Body of pancreas (tissue), 4 donors: ENCODE measurements at regions not wholly inside any gene's neighbourhood (a gene's known extent, or its start where the extent isn't known, plus 50 kb on each side); places are given as distances from the start of the nearest gene placed in this dataset.

Source experiments
- ATAC-seq: fragments of 150-250 bp; one replicate; pipeline ENCODE4 v1.9.1; 2016
- DNase-seq, 4 donors: peaks; one replicate each; pipeline ENCODE4 v3.0.0-alpha.2; 2019
- H3K27ac ChIP-seq, 4 donors: fragments of 200-600 bp; sonication (generic); 1 replicate in 3 of 4; 2 replicates in 1 of 4; pipeline versions ENCODE4 v1.5.1 to v1.6.1; 2016 to 2019; ENCODE audit warnings: mild to moderate bottlenecking in 1 of 4, mixed read lengths in 1 of 4, moderate library complexity in 1 of 4
- H3K27me3 ChIP-seq, 2 donors: fragments of 200-600 bp; sonication (generic); one replicate each; pipeline ENCODE4 v1.6.0; 2016; ENCODE audit warnings: mild to moderate bottlenecking in 1 of 2
- H3K36me3 ChIP-seq, 2 donors: fragments of 200-600 bp; sonication (generic); replicated peaks in 1 of 2; 2 replicates each; pipeline ENCODE4 v1.5.1; 2016; ENCODE audit warnings: low read depth in 2 of 2; ENCODE audit not compliant: insufficient read depth in 1 of 2
- H3K4me1 ChIP-seq: fragments of 200-600 bp; sonication (generic); one replicate; pipeline ENCODE4 v1.6.0; 2016
- H3K4me3 ChIP-seq, 2 donors: fragments of 200-600 bp; sonication (generic); 1 replicate in 1 of 2; 2 replicates in 1 of 2; pipeline ENCODE4 v1.5.1; 2016 to 2019
- H3K9me3 ChIP-seq, 3 donors: fragments of 200-600 bp; sonication (generic); 1 replicate in 2 of 3; 2 replicates in 1 of 3; pipeline ENCODE4 v1.5.1; 2016
- CTCF ChIP-seq, 7 experiments: fragments of 450-650 bp in 4 of 7; fragments of 200-600 bp in 3 of 7; sonication (generic) in 3 of 7; IDR thresholded peaks; one replicate each; pipeline ENCODE4 v1.5.1; 2016 to 2019; ENCODE audit warnings: antibody characterized with exemption in 7 of 7
- POLR2A ChIP-seq, 3 donors: fragments of 450-650 bp; IDR thresholded peaks; one replicate each; pipeline ENCODE4 v1.6.1; 2016; ENCODE audit warnings: antibody characterized with exemption in 3 of 3, mild to moderate bottlenecking in 2 of 3
- WGBS, 2 donors: methylation state at CpG; one replicate each; pipeline ENCODE4 v1.1.5; 2017; 5-methylcytosine and 5-hydroxymethylcytosine counted together
- intact Hi-C: fragments of 100-400 bp; cut with DNase I; formaldehyde crosslinking; loops from one replicate; pipeline ENCODE4 v1.15.1; 2023

GRCh38 chr5:163089926-163090325, 347.5 kb upstream of the CCNG1 start:
- no peaks in the 10 kb centered on the region for H3K36me3 ChIP-seq
- 46 to 59% methylated on average over 1 of the region's 1 CpG for WGBS, 2 donors
- ATAC-seq: no peak
- no peaks in the 10 kb centered on the region for H3K9me3 ChIP-seq
- DNase-seq: no peak
- H3K4me3 ChIP-seq: no peak overlapping the region
- intact Hi-C loops: no loop called here
- no peaks in the 10 kb centered on the region for H3K4me1 ChIP-seq
- TF ChIP-seq CTCF (IDR thresholded peaks at IDR 0.05) (no peak), POLR2A (IDR thresholded peaks at IDR 0.05) (no peak)
- H3K27me3 ChIP-seq: no peaks in the 10 kb centered on the region
- no peak overlapping the region for H3K27ac ChIP-seq

DNA sequence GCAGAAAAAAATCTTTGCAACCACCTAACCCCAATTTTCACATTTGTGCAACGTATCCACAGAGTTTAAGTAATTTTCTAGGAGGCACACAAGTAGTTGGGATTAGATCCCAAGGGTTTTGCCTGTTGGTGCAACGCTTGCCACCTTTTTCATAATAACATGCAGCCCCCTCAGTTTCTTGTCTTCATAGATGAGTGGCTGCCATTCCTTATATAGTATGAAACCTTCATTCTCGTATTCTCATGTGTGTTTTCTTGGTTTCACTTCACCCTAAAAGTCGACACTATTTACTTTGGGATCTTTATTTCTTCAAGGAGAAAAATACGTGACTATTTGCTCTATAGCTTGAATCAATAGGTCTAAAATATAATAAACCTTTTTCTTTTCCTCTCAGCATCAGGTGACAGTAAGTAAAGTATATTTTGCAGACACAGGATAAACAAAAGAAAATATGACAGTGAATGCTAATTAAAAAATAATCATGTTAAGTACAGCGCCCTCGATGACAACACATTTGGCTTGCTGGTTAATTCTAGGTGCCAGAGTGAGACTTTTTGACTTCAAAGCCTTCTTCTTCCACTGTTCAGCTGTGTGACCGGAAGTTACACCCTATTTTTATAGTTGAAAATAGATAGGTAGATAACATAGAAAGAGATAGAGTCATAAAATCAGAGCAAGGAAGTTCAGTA, 342.8 kb upstream of the CCNG1 start:
- H3K27me3 ChIP-seq: no peaks in the 10 kb centered on the region
- H3K4me3 ChIP-seq: no peak overlapping the region
- no peak for ATAC-seq
- intact Hi-C loops: no loop called here
- no peaks in the 10 kb centered on the region for H3K9me3 ChIP-seq
- H3K4me1 ChIP-seq: no peaks in the 10 kb centered on the region
- H3K36me3 ChIP-seq: no peaks in the 10 kb centered on the region
- DNase-seq: no peak
- no peak overlapping the region for H3K27ac ChIP-seq
- 26 to 60% methylated on average over 8 of the region's 8 CpGs for WGBS, 2 donors
- TF ChIP-seq POLR2A (IDR thresholded peaks at IDR 0.05): no peak
- no peak for TF ChIP-seq CTCF (IDR thresholded peaks at IDR 0.05)

GRCh38 chr5:163104464-163104863, 332.9 kb upstream of the CCNG1 start:
- TF ChIP-seq POLR2A (IDR thresholded peaks at IDR 0.05) (no peak), CTCF (IDR thresholded peaks at IDR 0.05) (peak in 4 of 7 experiments; percentile 9 to 28 (median 24))
- WGBS, 2 donors: 8 to 15% methylated on average over 5 of the region's 5 CpGs
- H3K4me3 ChIP-seq: no peak overlapping the region
- no peak for ATAC-seq
- intact Hi-C loops: no loop called here
- H3K27ac ChIP-seq: no peak overlapping the region
- H3K9me3 ChIP-seq: no peaks in the 10 kb centered on the region
- no peaks in the 10 kb centered on the region for H3K4me1 ChIP-seq
- H3K27me3 ChIP-seq: no peaks in the 10 kb centered on the region
- peak in 3 of 4 donors; percentile 7 to 35 (median 16) for DNase-seq
- no peaks in the 10 kb centered on the region for H3K36me3 ChIP-seq

- intact Hi-C loops: no loop called here
- ATAC-seq: no peak
- 58 to 64% methylated on average over 2 of the region's 2 CpGs for WGBS, 2 donors
These were observed 331.9 kb upstream of the CCNG1 start for GRCh38 chr5:163105456-163105855.

More at GRCh38 chr5:163105456-163105855, 331.9 kb upstream of the CCNG1 start:
- DNase-seq: no peak
- H3K27ac ChIP-seq: no peak overlapping the region
- TF ChIP-seq CTCF (IDR thresholded peaks at IDR 0.05): no peak
- TF ChIP-seq POLR2A (IDR thresholded peaks at IDR 0.05): no peak
- no peak overlapping the region for H3K4me3 ChIP-seq
- no peaks in the 10 kb centered on the region for H3K9me3 ChIP-seq
- H3K4me1 ChIP-seq: no peaks in the 10 kb centered on the region
- H3K27me3 ChIP-seq: no peaks in the 10 kb centered on the region
- H3K36me3 ChIP-seq: no peaks in the 10 kb centered on the region
